ENCODE measurements at regions not wholly inside any gene's neighbourhood (a gene's known extent, or its start where the extent isn't known, plus 50 kb on each side); places are given as distances from the start of the nearest gene placed in this dataset.

DNA sequence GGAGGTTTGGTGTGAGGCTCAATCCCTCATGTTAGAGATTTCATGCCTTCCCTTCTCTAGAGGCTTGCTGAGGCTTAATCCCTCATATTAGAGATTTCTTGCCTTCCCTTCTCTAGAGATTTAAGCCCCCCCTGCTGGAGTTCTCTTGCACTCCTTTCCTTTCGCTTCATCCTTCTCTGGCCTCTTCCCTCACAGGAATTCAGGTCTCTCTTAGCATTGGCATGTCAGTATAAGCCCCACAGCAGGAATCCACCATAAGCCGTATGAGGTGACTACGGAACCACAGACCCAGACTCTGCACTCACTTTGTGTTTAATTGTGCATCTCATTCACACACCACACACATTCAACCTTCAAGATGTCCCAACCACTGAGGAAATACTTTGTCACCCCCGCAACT is 338.6 kb upstream of the POU1F1 start:
- Histone ChIP-seq H3K9ac (ENCODE audit: low read length) (no peak overlapping the region), H2AFZ (ENCODE audit: low read depth, low read length) (no peak overlapping the region)

DNA sequence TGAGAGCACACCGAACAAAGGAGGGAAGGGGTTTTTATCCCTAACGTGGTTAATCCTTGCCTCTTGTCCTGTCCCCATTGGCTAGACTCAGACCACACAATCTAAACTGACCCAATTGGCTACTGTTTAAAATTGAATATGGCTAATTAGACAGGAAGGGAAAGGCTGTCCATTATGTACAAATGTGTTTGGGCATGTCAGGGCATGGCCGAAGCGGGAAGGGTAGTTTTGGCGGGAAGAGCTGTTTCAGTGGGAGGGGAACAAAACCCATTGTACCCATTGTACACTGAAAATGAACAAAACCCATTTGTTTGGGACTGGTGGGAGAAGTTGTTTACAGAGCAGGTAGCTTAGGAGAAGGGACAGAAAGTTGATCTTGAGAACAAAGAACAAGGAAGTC is 330.9 kb upstream of the POU1F1 start:
- H3K27ac ChIP-seq (ENCODE audit: low read length), result no peak overlapping the region
- no peaks in the 10 kb centered on the region for H3F3A ChIP-seq (ENCODE audit: insufficient read depth, low read length, poor library complexity, severe bottlenecking)
- no peak overlapping the region for H2AFZ ChIP-seq (ENCODE audit: low read depth, low read length)
- no peak overlapping the region for H3K9ac ChIP-seq (ENCODE audit: low read length)
- no peak overlapping the region for H3K4me2 ChIP-seq (ENCODE audit: low read length)
- no peaks in the 10 kb centered on the region for H3K79me2 ChIP-seq (replicated peaks; ENCODE audit: insufficient read depth, low read length)
- no peaks in the 10 kb centered on the region for H3K9me2 ChIP-seq (ENCODE audit: insufficient read depth, low read length)
- H3K27me3 ChIP-seq (ENCODE audit: insufficient read depth, low read depth, low read length), result no peaks in the 10 kb centered on the region
- H4K20me1 ChIP-seq (ENCODE audit: insufficient read depth), result no peaks in the 10 kb centered on the region
- no peak overlapping the region for H3K4me3 ChIP-seq (ENCODE audit: low read length)
- H3K36me3 ChIP-seq (ENCODE audit: insufficient read depth, low read length), result no peaks in the 10 kb centered on the region
- no peak for TF ChIP-seq MXI1 (conservative IDR thresholded peaks at IDR 0.05; ENCODE audit: poor library complexity, severe bottlenecking)
- TF ChIP-seq POLR2AphosphoS5 (IDR thresholded peaks at IDR 0.05), result no peak
- TF ChIP-seq, protein P1, sequence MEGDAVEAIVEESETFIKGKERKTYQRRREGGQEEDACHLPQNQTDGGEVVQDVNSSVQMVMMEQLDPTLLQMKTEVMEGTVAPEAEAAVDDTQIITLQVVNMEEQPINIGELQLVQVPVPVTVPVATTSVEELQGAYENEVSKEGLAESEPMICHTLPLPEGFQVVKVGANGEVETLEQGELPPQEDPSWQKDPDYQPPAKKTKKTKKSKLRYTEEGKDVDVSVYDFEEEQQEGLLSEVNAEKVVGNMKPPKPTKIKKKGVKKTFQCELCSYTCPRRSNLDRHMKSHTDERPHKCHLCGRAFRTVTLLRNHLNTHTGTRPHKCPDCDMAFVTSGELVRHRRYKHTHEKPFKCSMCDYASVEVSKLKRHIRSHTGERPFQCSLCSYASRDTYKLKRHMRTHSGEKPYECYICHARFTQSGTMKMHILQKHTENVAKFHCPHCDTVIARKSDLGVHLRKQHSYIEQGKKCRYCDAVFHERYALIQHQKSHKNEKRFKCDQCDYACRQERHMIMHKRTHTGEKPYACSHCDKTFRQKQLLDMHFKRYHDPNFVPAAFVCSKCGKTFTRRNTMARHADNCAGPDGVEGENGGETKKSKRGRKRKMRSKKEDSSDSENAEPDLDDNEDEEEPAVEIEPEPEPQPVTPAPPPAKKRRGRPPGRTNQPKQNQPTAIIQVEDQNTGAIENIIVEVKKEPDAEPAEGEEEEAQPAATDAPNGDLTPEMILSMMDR (IDR thresholded peaks at IDR 0.05; ENCODE audit: poor library complexity, severe bottlenecking), result no peak
- H3K9me3 ChIP-seq (ENCODE audit: low read length), result no peaks in the 10 kb centered on the region

More for the DNA sequence above, 338.6 kb upstream of the POU1F1 start:
- no peaks in the 10 kb centered on the region for H3K36me3 ChIP-seq (ENCODE audit: insufficient read depth, low read length)
- no peak overlapping the region for H3K27ac ChIP-seq (ENCODE audit: low read length)
- H3K4me2 ChIP-seq (ENCODE audit: low read length), result no peak overlapping the region
- H3K9me2 ChIP-seq (ENCODE audit: insufficient read depth, low read length), result no peaks in the 10 kb centered on the region
- no peaks in the 10 kb centered on the region for H3K9me3 ChIP-seq (ENCODE audit: low read length)
- no peaks in the 10 kb centered on the region for H3K27me3 ChIP-seq (ENCODE audit: insufficient read depth, low read depth, low read length)
- H3K4me3 ChIP-seq (ENCODE audit: low read length), result no peak overlapping the region
- TF ChIP-seq, protein P1 (IDR thresholded peaks at IDR 0.05; ENCODE audit: poor library complexity, severe bottlenecking), result no peak
- H4K20me1 ChIP-seq (ENCODE audit: insufficient read depth), result no peaks in the 10 kb centered on the region
- no peaks in the 10 kb centered on the region for H3K79me2 ChIP-seq (replicated peaks; ENCODE audit: insufficient read depth, low read length)
- H3F3A ChIP-seq (ENCODE audit: insufficient read depth, low read length, poor library complexity, severe bottlenecking), result no peaks in the 10 kb centered on the region

DNA sequence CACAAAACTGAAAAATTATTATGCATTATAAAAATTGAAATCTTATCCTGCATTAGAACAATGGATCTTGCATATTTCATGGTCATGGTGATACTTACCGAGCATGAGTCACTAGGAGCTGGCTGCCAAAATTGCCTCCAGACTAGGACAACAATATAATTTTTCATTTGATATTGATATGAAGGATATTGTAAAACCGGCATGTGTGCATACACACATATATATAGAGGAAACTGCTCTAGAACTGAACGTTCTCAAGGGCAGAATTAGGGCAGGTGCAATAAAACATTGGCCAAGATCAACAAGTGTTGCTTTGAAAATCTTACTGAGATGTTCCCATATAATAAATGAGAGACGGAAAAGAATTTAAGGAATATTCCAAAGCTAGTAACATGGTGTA is 319.4 kb upstream of the POU1F1 start:
- Histone ChIP-seq H3K9me3 (ENCODE audit: low read length) (peaks cover 3% of the 10 kb centered on the region), H3K79me2 (replicated peaks; ENCODE audit: insufficient read depth, low read length) (no peaks in the 10 kb centered on the region), H3K4me2 (ENCODE audit: low read length) (no peak overlapping the region), H3K27ac (ENCODE audit: low read length) (no peak overlapping the region), H3F3A (ENCODE audit: insufficient read depth, low read length, poor library complexity, severe bottlenecking) (no peaks in the 10 kb centered on the region), H4K20me1 (ENCODE audit: insufficient read depth) (no peaks in the 10 kb centered on the region), H3K9me2 (ENCODE audit: insufficient read depth, low read length) (no peaks in the 10 kb centered on the region), H3K27me3 (ENCODE audit: insufficient read depth, low read depth, low read length) (no peaks in the 10 kb centered on the region), H3K9ac (ENCODE audit: low read length) (no peak overlapping the region), H2AFZ (ENCODE audit: low read depth, low read length) (no peak overlapping the region), H3K36me3 (ENCODE audit: insufficient read depth, low read length) (no peaks in the 10 kb centered on the region), H3K4me3 (ENCODE audit: low read length) (no peak overlapping the region)
- TF ChIP-seq EP300 (conservative IDR thresholded peaks at IDR 0.05; ENCODE audit: poor library complexity, severe bottlenecking) (no peak), MXI1 (conservative IDR thresholded peaks at IDR 0.05; ENCODE audit: poor library complexity, severe bottlenecking) (no peak), POLR2AphosphoS5 (IDR thresholded peaks at IDR 0.05) (no peak)
- TF ChIP-seq, protein P1 (IDR thresholded peaks at IDR 0.05; ENCODE audit: poor library complexity, severe bottlenecking), result no peak

Measured in neural cell (in vitro differentiated cells).